Natural killer cell treated with Interleukin-12 subunit alpha and Interleukin-12 subunit beta and Interleukin-15 and Interleukin-18, amount 100 ng/mL, for 72 hours (primary cell): ENCODE measurements at regions not wholly inside any gene's neighbourhood (a gene's known extent, or its start where the extent isn't known, plus 50 kb on each side); places are given as distances from the start of the nearest gene placed in this dataset.
"Not testable (repeated sequence)": the region's sequence is repeated elsewhere in the genome, so short reads cannot be mapped to it uniquely, and the experiment has no call there.

Source experiments
- ATAC-seq, 2 donors: fragments of 150-1000 bp; cut with Tn5 transposase in 1 of 2; sonication (Bioruptor Pico), chemical (Tn5 transposase) in 1 of 2; 2 replicates each; pipeline ENCODE4 v1.10.0; 2021
- DNase-seq: peaks from one replicate; pipeline ENCODE4 v3.0.0; 2022; ENCODE audit warnings: low spot score
- H3K27ac Mint-ChIP-seq, 2 donors: 1 replicate in 1 of 2; 2 replicates in 1 of 2; pipeline ENCODE4 v1.8.0; 2022; ENCODE audit warnings: mixed read lengths in 2 of 2, mild to moderate bottlenecking in 1 of 2, moderate library complexity in 1 of 2
- H3K27me3 Mint-ChIP-seq, 2 donors: 1 replicate in 1 of 2; 2 replicates in 1 of 2; pipeline ENCODE4 v1.8.0; 2022; ENCODE audit warnings: mixed read lengths in 2 of 2
- H3K36me3 Mint-ChIP-seq: one replicate; pipeline ENCODE4 v1.8.0; 2022; ENCODE audit warnings: mixed read lengths
- H3K4me1 Mint-ChIP-seq, 2 donors: 1 replicate in 1 of 2; 2 replicates in 1 of 2; pipeline ENCODE4 v1.8.0; 2022; ENCODE audit warnings: low read depth in 2 of 2, mixed read lengths in 2 of 2, mild to moderate bottlenecking in 1 of 2
- H3K4me3 Mint-ChIP-seq: one replicate; pipeline ENCODE4 v1.8.0; 2022; ENCODE audit warnings: mixed read lengths
- H3K9me3 Mint-ChIP-seq: 2 replicates; pipeline ENCODE4 v1.8.0; 2022; ENCODE audit warnings: mixed read lengths

- no peak for DNase-seq
- Mint-ChIP-seq H3K36me3 (no peaks in the 10 kb centered on the region), H3K4me3 (no peak overlapping the region), H3K27ac (no peak overlapping the region), H3K9me3 (no peaks in the 10 kb centered on the region), H3K27me3 (peaks cover 8% of the 10 kb centered on the region in 2 donors), H3K4me1 (peaks cover 0 to 5% of the 10 kb centered on the region in 2 donors)
- no peak for ATAC-seq
Measured at GRCh38 chr1:14334336-14335176, 263.9 kb upstream of the KAZN start.

GRCh38 chr1:14338509-14338908 is 260.0 kb upstream of the KAZN start:
- ATAC-seq (no peak), DNase-seq (no peak)
- Mint-ChIP-seq H3K9me3 (no peaks in the 10 kb centered on the region), H3K27ac (no peak overlapping the region), H3K4me1 (peaks cover 0 to 2% of the 10 kb centered on the region in 2 donors), H3K27me3 (peaks cover 14 to 31% of the 10 kb centered on the region in 2 donors), H3K4me3 (no peak overlapping the region), H3K36me3 (no peaks in the 10 kb centered on the region)

DNA sequence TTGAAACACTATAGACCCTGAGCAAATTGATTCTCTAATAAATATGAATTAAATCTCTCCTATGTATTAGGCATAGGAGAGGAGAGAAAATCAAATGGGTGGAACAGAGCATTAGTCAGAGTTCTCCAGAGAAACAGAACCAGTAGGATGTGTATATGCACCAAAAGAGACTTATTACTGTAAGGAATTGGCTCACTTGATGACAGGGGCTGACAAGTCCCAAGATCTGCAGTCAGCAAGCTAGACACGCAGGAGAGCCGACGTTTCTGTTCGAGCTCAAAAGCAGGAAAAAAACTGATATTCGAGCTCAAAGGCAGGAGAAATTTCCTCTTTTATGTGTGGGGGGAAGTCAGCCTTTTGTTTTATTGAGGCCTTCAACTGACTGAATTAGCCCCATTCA is 259.2 kb upstream of the KAZN start:
- H3K27ac Mint-ChIP-seq = no peak overlapping the region
- no peaks in the 10 kb centered on the region for H3K4me1 Mint-ChIP-seq
- no peak overlapping the region for H3K4me3 Mint-ChIP-seq
- H3K9me3 Mint-ChIP-seq = no peaks in the 10 kb centered on the region
- H3K27me3 Mint-ChIP-seq = peaks cover 13 to 31% of the 10 kb centered on the region in 2 donors
- DNase-seq = no peak
- H3K36me3 Mint-ChIP-seq = no peaks in the 10 kb centered on the region
- no peak for ATAC-seq

GRCh38 chr1:14340002-14340785 is 258.3 kb upstream of the KAZN start:
- Mint-ChIP-seq H3K27me3 (peaks cover 13 to 31% of the 10 kb centered on the region in 2 donors), H3K27ac (no peak overlapping the region), H3K4me1 (no peaks in the 10 kb centered on the region), H3K36me3 (no peaks in the 10 kb centered on the region), H3K4me3 (no peak overlapping the region), H3K9me3 (no peaks in the 10 kb centered on the region)
- ATAC-seq = no peak
- no peak for DNase-seq

GRCh38 chr1:14341147-14341546 is 257.3 kb upstream of the KAZN start:
- no peaks in the 10 kb centered on the region for H3K9me3 Mint-ChIP-seq
- H3K27me3 Mint-ChIP-seq = peaks cover 8 to 39% of the 10 kb centered on the region in 2 donors
- no peak for DNase-seq
- no peak overlapping the region for H3K4me3 Mint-ChIP-seq
- H3K36me3 Mint-ChIP-seq = no peaks in the 10 kb centered on the region
- H3K4me1 Mint-ChIP-seq = no peaks in the 10 kb centered on the region
- no peak for ATAC-seq
- H3K27ac Mint-ChIP-seq = no peak overlapping the region

- Mint-ChIP-seq H3K27ac (no peak overlapping the region), H3K9me3 (no peaks in the 10 kb centered on the region), H3K27me3 (peaks cover 9 to 23% of the 10 kb centered on the region in 2 donors), H3K4me1 (no peaks in the 10 kb centered on the region), H3K4me3 (no peak overlapping the region), H3K36me3 (no peaks in the 10 kb centered on the region)
- DNase-seq (no peak), ATAC-seq (no peak)
Measured at GRCh38 chr1:14345946-14346550, 252.4 kb upstream of the KAZN start.

DNA sequence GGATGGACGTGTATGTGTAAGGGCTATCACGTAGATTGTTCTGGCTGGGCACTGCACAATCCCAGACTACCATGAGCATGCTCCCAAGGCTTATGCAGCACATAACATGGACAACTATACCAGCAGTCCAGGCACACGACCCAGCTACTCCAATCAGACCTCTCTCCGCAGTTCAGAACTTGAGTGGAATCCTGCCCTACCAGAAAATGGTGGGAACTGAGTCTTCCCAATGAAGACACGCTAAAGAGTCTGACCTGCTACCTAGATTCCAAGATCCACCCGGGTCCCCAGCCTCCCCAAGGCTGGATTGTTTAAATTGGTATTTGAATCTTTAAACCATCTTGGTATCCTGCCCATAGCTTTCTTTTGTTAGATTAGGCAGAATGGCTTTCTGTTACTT is 251.3 kb upstream of the KAZN start:
- ATAC-seq = no peak
- H3K27me3 Mint-ChIP-seq = peaks cover 6 to 12% of the 10 kb centered on the region in 2 donors
- no peaks in the 10 kb centered on the region for H3K4me1 Mint-ChIP-seq
- no peaks in the 10 kb centered on the region for H3K36me3 Mint-ChIP-seq
- H3K9me3 Mint-ChIP-seq = no peaks in the 10 kb centered on the region
- no peak for DNase-seq
- no peak overlapping the region for H3K27ac Mint-ChIP-seq
- H3K4me3 Mint-ChIP-seq = no peak overlapping the region

DNA sequence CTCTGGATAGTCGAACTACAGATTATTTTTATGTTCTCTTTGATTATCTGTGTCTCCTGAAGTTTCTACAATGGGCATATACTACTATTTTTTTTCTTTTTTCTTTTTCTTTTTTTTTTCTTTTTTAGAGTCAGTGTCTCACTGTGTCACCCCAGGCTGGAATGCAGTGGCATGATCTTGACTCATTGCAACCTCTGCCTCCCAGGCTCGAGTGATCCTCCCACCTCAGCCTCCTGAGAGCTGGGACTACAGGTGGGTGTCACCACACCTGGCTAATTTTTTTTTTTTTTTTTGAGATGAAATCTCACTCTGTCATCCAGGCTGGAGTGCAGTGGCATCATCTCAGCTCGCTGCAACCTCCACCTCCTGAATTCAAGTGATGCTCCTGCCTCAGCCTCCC is 250.7 kb upstream of the KAZN start:
- H3K4me1 Mint-ChIP-seq = no peaks in the 10 kb centered on the region
- no peak overlapping the region for H3K27ac Mint-ChIP-seq
- no peak overlapping the region for H3K4me3 Mint-ChIP-seq
- no peaks in the 10 kb centered on the region for H3K36me3 Mint-ChIP-seq
- no peaks in the 10 kb centered on the region for H3K9me3 Mint-ChIP-seq
- no peak for DNase-seq
- no peak for ATAC-seq
- H3K27me3 Mint-ChIP-seq = peaks cover 6 to 9% of the 10 kb centered on the region in 2 donors

GRCh38 chr1:14350197-14350596 is 248.3 kb upstream of the KAZN start:
- Mint-ChIP-seq H3K27me3 (peaks cover 8 to 9% of the 10 kb centered on the region in 2 donors), H3K27ac (no peak overlapping the region), H3K4me1 (no peaks in the 10 kb centered on the region), H3K36me3 (no peaks in the 10 kb centered on the region), H3K9me3 (no peaks in the 10 kb centered on the region), H3K4me3 (no peak overlapping the region)
- ATAC-seq = no peak
- no peak for DNase-seq

- Mint-ChIP-seq H3K27me3 (peaks cover 8 to 13% of the 10 kb centered on the region in 2 donors), H3K36me3 (peaks cover 7% of the 10 kb centered on the region), H3K4me1 (no peaks in the 10 kb centered on the region), H3K27ac (no peak overlapping the region), H3K4me3 (no peak overlapping the region), H3K9me3 (no peaks in the 10 kb centered on the region)
- DNase-seq = no peak
- ATAC-seq = no peak
Measured at GRCh38 chr1:14352897-14353296, 245.6 kb upstream of the KAZN start.

DNA sequence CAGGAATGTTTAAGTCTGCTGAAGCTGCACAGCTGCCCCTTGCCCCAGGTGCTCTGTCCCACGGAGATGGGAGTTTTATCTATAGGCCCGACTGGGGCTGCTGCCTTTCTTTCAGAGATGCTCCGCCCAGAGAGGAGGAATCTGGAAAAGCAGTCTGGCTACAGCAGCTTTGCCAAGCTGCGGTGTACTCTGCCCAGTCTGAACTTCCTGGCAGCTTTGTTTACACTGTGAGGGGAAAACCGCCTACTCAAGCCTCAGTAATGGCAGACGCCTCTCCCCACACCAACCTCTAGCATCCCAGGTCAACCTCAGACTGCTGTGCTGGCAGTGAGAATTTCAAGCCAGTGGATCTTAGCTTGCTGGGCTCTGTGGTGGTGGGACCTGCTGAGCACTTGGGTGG is 237.5 kb upstream of the KAZN start:
- H3K4me3 Mint-ChIP-seq, H3K36me3 Mint-ChIP-seq, H3K27ac Mint-ChIP-seq, DNase-seq, ATAC-seq, H3K4me1 Mint-ChIP-seq, H3K9me3 Mint-ChIP-seq: not testable (repeated sequence)
- peaks cover 13 to 43% of the 10 kb centered on the region in 2 donors for H3K27me3 Mint-ChIP-seq

- ATAC-seq (no peak), DNase-seq (no peak)
- Mint-ChIP-seq H3K27me3 (peaks cover 16 to 36% of the 10 kb centered on the region in 2 donors), H3K4me3 (no peak overlapping the region), H3K36me3 (no peaks in the 10 kb centered on the region), H3K4me1 (no peaks in the 10 kb centered on the region), H3K27ac (no peak overlapping the region), H3K9me3 (no peaks in the 10 kb centered on the region)
Measured at GRCh38 chr1:14362331-14362730, 236.2 kb upstream of the KAZN start.

- no peak for DNase-seq
- no peaks in the 10 kb centered on the region for H3K4me1 Mint-ChIP-seq
Measured at GRCh38 chr1:14363036-14363590, 235.4 kb upstream of the KAZN start.

More at GRCh38 chr1:14363036-14363590, 235.4 kb upstream of the KAZN start:
- Mint-ChIP-seq H3K4me3 (no peak overlapping the region), H3K9me3 (no peaks in the 10 kb centered on the region), H3K27me3 (peaks cover 16 to 28% of the 10 kb centered on the region in 2 donors), H3K27ac (no peak overlapping the region), H3K36me3 (no peaks in the 10 kb centered on the region)
- ATAC-seq = no peak
